C4-2B (cell line): ENCODE measurements at regions not wholly inside any gene's neighbourhood (a gene's known extent, or its start where the extent isn't known, plus 50 kb on each side); places are given as distances from the start of the nearest gene placed in this dataset.

ENCODE experiments used
- ZFX ChIP-seq: fragments of 450-650 bp; IDR thresholded peaks from 2 replicates; pipeline ENCODE4 v1.6.1; 2017
- TF ChIP-seq, protein P1 (sequence below): fragments of 450-650 bp; conservative IDR thresholded peaks from 2 replicates; pipeline ENCODE4 v1.5.1; 2017; ENCODE audit warnings: mild to moderate bottlenecking

DNA sequence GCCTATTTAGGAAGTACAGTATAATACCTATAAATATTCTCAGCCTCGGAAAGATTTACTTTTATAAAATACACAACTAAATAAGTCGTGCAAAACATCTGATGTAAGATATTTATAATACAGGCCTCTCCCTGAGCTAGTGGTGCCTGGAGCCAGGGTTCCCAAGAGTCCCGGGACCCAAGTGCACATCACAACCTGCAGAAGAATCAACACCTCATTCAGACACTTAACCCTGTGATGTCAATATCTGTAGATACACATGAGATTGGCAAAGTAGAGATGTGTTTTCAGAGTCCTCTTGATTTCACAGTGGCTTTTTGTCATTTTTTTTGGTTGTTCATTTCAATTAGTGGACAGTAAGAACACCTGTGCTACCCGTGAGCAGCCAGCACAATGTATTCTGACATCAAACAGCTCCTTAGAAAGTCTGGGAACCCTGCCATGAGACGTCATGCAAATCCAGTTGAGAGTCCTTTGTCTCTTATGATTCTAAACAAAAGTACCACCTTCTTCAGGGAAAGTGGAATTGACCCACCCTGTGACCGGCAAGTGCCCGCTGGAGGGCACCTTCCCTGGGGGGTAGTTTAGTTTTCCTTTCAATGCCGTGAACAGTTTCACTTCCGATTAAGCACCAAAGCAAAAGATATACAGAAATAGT is 101.6 kb downstream of the DACT2 start:
- TF ChIP-seq, protein P1, sequence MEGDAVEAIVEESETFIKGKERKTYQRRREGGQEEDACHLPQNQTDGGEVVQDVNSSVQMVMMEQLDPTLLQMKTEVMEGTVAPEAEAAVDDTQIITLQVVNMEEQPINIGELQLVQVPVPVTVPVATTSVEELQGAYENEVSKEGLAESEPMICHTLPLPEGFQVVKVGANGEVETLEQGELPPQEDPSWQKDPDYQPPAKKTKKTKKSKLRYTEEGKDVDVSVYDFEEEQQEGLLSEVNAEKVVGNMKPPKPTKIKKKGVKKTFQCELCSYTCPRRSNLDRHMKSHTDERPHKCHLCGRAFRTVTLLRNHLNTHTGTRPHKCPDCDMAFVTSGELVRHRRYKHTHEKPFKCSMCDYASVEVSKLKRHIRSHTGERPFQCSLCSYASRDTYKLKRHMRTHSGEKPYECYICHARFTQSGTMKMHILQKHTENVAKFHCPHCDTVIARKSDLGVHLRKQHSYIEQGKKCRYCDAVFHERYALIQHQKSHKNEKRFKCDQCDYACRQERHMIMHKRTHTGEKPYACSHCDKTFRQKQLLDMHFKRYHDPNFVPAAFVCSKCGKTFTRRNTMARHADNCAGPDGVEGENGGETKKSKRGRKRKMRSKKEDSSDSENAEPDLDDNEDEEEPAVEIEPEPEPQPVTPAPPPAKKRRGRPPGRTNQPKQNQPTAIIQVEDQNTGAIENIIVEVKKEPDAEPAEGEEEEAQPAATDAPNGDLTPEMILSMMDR = no peak
- no peak for TF ChIP-seq ZFX
